ENCODE measurements at regions not wholly inside any gene's neighbourhood (a gene's known extent, or its start where the extent isn't known, plus 50 kb on each side); places are given as distances from the start of the nearest gene placed in this dataset.

- no peak for DNase-seq (ENCODE audit: low read depth)
These were observed 50.0 kb upstream of the LCTL start for GRCh38 chr15:66615846-66616245.

- peak; percentile 83 for DNase-seq (ENCODE audit: low read depth)
These were observed 51.6 kb upstream of the LCTL start for GRCh38 chr15:66617137-66618090.

GRCh38 chr15:66619152-66619903 is 53.5 kb upstream of the LCTL start:
- DNase-seq (ENCODE audit: low read depth), result peak; percentile 77

GRCh38 chr15:66620341-66620740 is 54.5 kb upstream of the LCTL start:
- DNase-seq (ENCODE audit: low read depth), result no peak

- DNase-seq (ENCODE audit: low read depth), result no peak
These were observed 55.0 kb upstream of the LCTL start for GRCh38 chr15:66620744-66621344.

- no peak for DNase-seq (ENCODE audit: low read depth)
These were observed 56.0 kb upstream of the LCTL start for GRCh38 chr15:66621491-66622467.

- no peak for DNase-seq (ENCODE audit: low read depth)
These were observed 56.8 kb upstream of the LCTL start for GRCh38 chr15:66622591-66623022.

GRCh38 chr15:66623801-66624453 is 58.1 kb upstream of the LCTL start:
- DNase-seq (ENCODE audit: low read depth), result no peak

GRCh38 chr15:66625531-66625930 is 59.7 kb upstream of the LCTL start:
- DNase-seq (ENCODE audit: low read depth), result no peak

- DNase-seq (ENCODE audit: low read depth), result no peak
These were observed 60.2 kb upstream of the LCTL start for GRCh38 chr15:66625974-66626373.

GRCh38 chr15:66628976-66629723 is 63.4 kb upstream of the LCTL start:
- no peak for DNase-seq (ENCODE audit: low read depth)

GRCh38 chr15:66629817-66630576 is 64.2 kb upstream of the LCTL start:
- DNase-seq (ENCODE audit: low read depth), result no peak

GRCh38 chr15:66630801-66631351 is 65.1 kb upstream of the LCTL start:
- DNase-seq (ENCODE audit: low read depth), result no peak

GRCh38 chr15:66631616-66632263 is 65.9 kb upstream of the LCTL start:
- no peak for DNase-seq (ENCODE audit: low read depth)

GRCh38 chr15:66633041-66633937 is 67.5 kb upstream of the LCTL start:
- no peak for DNase-seq (ENCODE audit: low read depth)

- DNase-seq (ENCODE audit: low read depth), result no peak
These were observed 68.1 kb upstream of the LCTL start for GRCh38 chr15:66633938-66634250.

GRCh38 chr15:66634540-66634939 is 67.5 kb upstream of the SMAD6 start:
- DNase-seq (ENCODE audit: low read depth), result no peak
